Mucosa of stomach (tissue), 1 donor: ENCODE measurements at regions not wholly inside any gene's neighbourhood (a gene's known extent, or its start where the extent isn't known, plus 50 kb on each side); places are given as distances from the start of the nearest gene placed in this dataset.
"Not testable (repeated sequence)": the region's sequence is repeated elsewhere in the genome, so short reads cannot be mapped to it uniquely, and the experiment has no call there.

Experiments
- H3K27me3 ChIP-seq: one replicate; pipeline ENCODE4 v1.7.0; 2013; ENCODE audit warnings: mild to moderate bottlenecking, low read length; ENCODE audit not compliant: control insufficient read depth, insufficient read depth
- H3K36me3 ChIP-seq: one replicate; pipeline ENCODE4 v1.7.0; 2013; ENCODE audit warnings: low read length; ENCODE audit not compliant: control insufficient read depth, insufficient read depth
- H3K4me1 ChIP-seq: one replicate; pipeline ENCODE4 v1.7.0; 2013; ENCODE audit warnings: mild to moderate bottlenecking, low read length; ENCODE audit not compliant: control insufficient read depth, insufficient read depth
- H3K4me3 ChIP-seq: one replicate; pipeline ENCODE4 v1.7.0; 2013; ENCODE audit warnings: low read length
- H3K9ac ChIP-seq: one replicate; pipeline ENCODE4 v1.7.0; 2013; ENCODE audit warnings: mild to moderate bottlenecking, low read length, moderate library complexity
- H3K9me3 ChIP-seq: one replicate; pipeline ENCODE4 v1.7.0; 2013; ENCODE audit warnings: mild to moderate bottlenecking, low read length, moderate library complexity; ENCODE audit not compliant: control insufficient read depth
- donor health status: Pancreatic carcinoma.

GRCh38 chr3:177249203-177249602 lies 51.9 kb upstream of the TBL1XR1 start:
- no peaks in the 10 kb centered on the region for H3K9me3 ChIP-seq
- H3K4me3 ChIP-seq: no peak overlapping the region
- H3K4me1 ChIP-seq: no peaks in the 10 kb centered on the region
- no peak overlapping the region for H3K9ac ChIP-seq
- no peaks in the 10 kb centered on the region for H3K27me3 ChIP-seq
- no peaks in the 10 kb centered on the region for H3K36me3 ChIP-seq

GRCh38 chr3:177250151-177250550 lies 52.9 kb upstream of the TBL1XR1 start:
- no peak overlapping the region for H3K4me3 ChIP-seq
- H3K36me3 ChIP-seq: no peaks in the 10 kb centered on the region
- no peak overlapping the region for H3K9ac ChIP-seq
- no peaks in the 10 kb centered on the region for H3K27me3 ChIP-seq
- H3K9me3 ChIP-seq: no peaks in the 10 kb centered on the region
- no peaks in the 10 kb centered on the region for H3K4me1 ChIP-seq

- H3K9ac ChIP-seq: no peak overlapping the region
- no peaks in the 10 kb centered on the region for H3K36me3 ChIP-seq
- no peaks in the 10 kb centered on the region for H3K4me1 ChIP-seq
- H3K9me3 ChIP-seq: no peaks in the 10 kb centered on the region
- no peaks in the 10 kb centered on the region for H3K27me3 ChIP-seq
- H3K4me3 ChIP-seq: no peak overlapping the region
Measured at GRCh38 chr3:177251755-177252154, 54.5 kb upstream of the TBL1XR1 start.

DNA sequence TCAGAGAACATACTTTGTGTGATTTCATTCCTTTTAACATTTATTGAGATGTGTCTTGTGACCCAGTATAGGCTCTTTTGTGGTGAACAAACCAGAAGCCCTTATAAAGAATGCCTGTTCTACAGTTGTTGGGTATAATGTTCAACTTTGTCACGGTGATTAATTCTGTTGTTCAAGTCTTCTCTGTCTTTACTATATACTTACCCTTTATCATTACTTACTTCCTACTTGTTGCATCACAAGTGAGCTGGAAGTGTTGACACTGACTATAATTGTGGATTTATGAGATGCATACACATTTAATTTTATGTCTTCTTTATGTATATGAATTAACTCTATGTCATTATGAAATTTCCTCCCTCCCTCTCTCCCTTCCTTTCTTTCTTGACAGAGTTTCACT lies 59.7 kb upstream of the TBL1XR1 start:
- Histone ChIP-seq H3K9ac (no peak overlapping the region), H3K4me3 (no peak overlapping the region), H3K27me3 (no peaks in the 10 kb centered on the region), H3K4me1 (no peaks in the 10 kb centered on the region), H3K36me3 (no peaks in the 10 kb centered on the region), H3K9me3 (no peaks in the 10 kb centered on the region)

- no peak overlapping the region for H3K4me3 ChIP-seq
- no peak overlapping the region for H3K9ac ChIP-seq
Measured at GRCh38 chr3:177257625-177258024, 60.3 kb upstream of the TBL1XR1 start.

GRCh38 chr3:177262396-177262795 lies 65.1 kb upstream of the TBL1XR1 start:
- no peaks in the 10 kb centered on the region for H3K36me3 ChIP-seq
- H3K4me1 ChIP-seq: no peaks in the 10 kb centered on the region
- H3K9me3 ChIP-seq: no peaks in the 10 kb centered on the region
- H3K27me3 ChIP-seq: no peaks in the 10 kb centered on the region
- no peak overlapping the region for H3K9ac ChIP-seq
- H3K4me3 ChIP-seq: no peak overlapping the region

More at GRCh38 chr3:177257625-177258024, 60.3 kb upstream of the TBL1XR1 start:
- no peaks in the 10 kb centered on the region for H3K4me1 ChIP-seq
- no peaks in the 10 kb centered on the region for H3K36me3 ChIP-seq
- no peaks in the 10 kb centered on the region for H3K9me3 ChIP-seq
- H3K27me3 ChIP-seq: no peaks in the 10 kb centered on the region

DNA sequence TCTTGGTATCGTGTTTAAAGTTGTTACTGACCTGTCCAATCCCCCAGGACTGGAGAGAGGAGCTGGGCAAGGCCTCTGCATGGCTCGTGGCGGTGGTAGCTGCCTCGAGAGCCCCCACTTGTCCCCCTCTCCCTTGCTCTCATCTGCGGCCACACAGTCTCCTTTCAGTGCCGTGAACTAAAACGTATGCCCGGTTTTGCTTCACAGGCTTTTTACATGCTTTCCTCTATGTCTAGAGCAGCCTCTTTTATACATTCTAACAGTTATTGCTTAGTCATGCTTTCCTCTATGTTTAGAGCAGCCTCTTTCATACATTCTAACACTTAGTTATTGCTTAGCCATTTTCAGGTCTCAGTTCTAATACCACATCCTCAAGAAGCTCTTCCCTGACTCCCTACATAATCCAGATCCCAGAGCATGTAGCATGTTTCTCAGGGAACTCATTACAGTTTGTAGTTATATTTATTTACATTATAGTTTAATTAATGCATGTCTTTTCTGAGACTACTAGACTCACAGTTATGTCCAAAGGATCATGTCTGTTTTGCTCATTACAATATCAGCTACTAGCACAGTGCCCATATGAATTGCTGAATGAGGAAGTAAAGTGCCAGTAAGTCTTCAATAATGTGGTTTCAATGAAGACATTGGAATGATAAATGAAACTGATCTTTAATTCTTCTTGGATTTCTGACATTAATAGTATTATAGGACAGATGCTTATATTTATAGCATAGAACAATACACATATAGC lies 66.5 kb upstream of the TBL1XR1 start:
- Histone ChIP-seq H3K4me3 (no peak overlapping the region), H3K4me1 (no peaks in the 10 kb centered on the region), H3K9me3 (no peaks in the 10 kb centered on the region)

GRCh38 chr3:177271811-177272501 lies 74.7 kb upstream of the TBL1XR1 start:
- H3K36me3 ChIP-seq, H3K4me1 ChIP-seq, H3K9ac ChIP-seq, H3K4me3 ChIP-seq, H3K9me3 ChIP-seq, H3K27me3 ChIP-seq: not testable (repeated sequence)

More for the DNA sequence above, 66.5 kb upstream of the TBL1XR1 start:
- Histone ChIP-seq H3K9ac (no peak overlapping the region), H3K27me3 (no peaks in the 10 kb centered on the region), H3K36me3 (no peaks in the 10 kb centered on the region)

- Histone ChIP-seq H3K9me3 (no peaks in the 10 kb centered on the region), H3K4me3 (no peak overlapping the region), H3K4me1 (peaks cover 6% of the 10 kb centered on the region), H3K36me3 (no peaks in the 10 kb centered on the region), H3K27me3 (no peaks in the 10 kb centered on the region), H3K9ac (no peak overlapping the region)
Measured at GRCh38 chr3:177278016-177278415, 80.7 kb upstream of the TBL1XR1 start.

DNA sequence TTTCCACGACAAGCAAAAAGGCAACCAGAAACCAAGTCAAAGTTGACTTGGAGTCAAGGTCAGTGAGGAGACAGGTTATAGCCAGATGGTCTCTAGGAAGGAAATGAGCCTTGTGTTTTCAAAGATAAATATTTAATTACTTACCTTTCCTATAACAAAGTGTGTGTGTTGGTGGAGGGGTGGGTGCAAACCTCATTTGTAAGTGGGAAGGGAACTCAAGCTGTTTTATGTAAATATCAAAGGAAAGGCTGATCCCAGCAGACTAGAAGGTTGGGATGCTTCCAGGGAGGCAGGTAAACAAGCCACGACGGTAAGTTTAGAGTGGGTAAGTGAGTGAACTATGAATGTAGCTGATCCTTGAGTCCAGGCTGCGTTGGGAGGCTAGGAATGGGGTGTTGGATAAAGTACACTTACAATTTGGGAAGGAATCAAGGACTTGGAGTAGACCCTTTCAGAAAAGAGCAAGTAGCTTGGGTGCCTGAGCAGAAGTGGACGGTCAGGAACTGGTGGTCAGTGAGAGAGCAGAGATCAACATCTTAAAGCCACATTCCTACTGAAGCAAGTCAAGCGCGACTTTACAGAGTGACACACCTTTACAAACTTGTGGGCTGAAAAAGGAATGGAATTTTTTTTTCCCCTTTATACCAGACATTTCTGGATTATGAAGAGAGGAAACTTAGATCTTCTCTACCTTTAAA lies 82.0 kb upstream of the TBL1XR1 start:
- peaks cover 8% of the 10 kb centered on the region for H3K4me1 ChIP-seq
- H3K9ac ChIP-seq: no peak overlapping the region
- no peak overlapping the region for H3K4me3 ChIP-seq
- H3K27me3 ChIP-seq: no peaks in the 10 kb centered on the region
- no peaks in the 10 kb centered on the region for H3K36me3 ChIP-seq
- no peaks in the 10 kb centered on the region for H3K9me3 ChIP-seq

GRCh38 chr3:177281292-177282118 lies 84.2 kb upstream of the TBL1XR1 start:
- Histone ChIP-seq H3K9me3 (no peaks in the 10 kb centered on the region), H3K27me3 (no peaks in the 10 kb centered on the region)

More at GRCh38 chr3:177281292-177282118, 84.2 kb upstream of the TBL1XR1 start:
- Histone ChIP-seq H3K9ac (no peak overlapping the region), H3K4me3 (no peak overlapping the region), H3K4me1 (peaks cover 20% of the 10 kb centered on the region), H3K36me3 (no peaks in the 10 kb centered on the region)
